ENCODE measurements at regions not wholly inside any gene's neighbourhood (a gene's known extent, or its start where the extent isn't known, plus 50 kb on each side); places are given as distances from the start of the nearest gene placed in this dataset.
"Not testable (repeated sequence)": the region's sequence is repeated elsewhere in the genome, so short reads cannot be mapped to it uniquely, and the experiment has no call there.

- H3K36me3 ChIP-seq (ENCODE audit: control insufficient read depth in 2 of 4, insufficient read depth in 4 of 4, low read length in 3 of 4); H4K20me1 ChIP-seq (replicated peaks in 1 of 2; ENCODE audit: control insufficient read depth in 1 of 2, insufficient read depth in 2 of 2, low read length in 2 of 2); H3K4me1 ChIP-seq (replicated peaks in 1 of 4; ENCODE audit: control insufficient read depth in 3 of 4, insufficient read depth in 4 of 4, low read length in 3 of 4); CTCF ChIA-PET (ENCODE audit: partially characterized antibody); H3K23me2 ChIP-seq (ENCODE audit: low read depth, low read length); H3K27me3 ChIP-seq (replicated peaks in 1 of 4; ENCODE audit: control insufficient read depth in 3 of 4, extremely low read depth in 1 of 4, insufficient read depth in 3 of 4, low read length in 3 of 4); H4K8ac ChIP-seq (ENCODE audit: extremely low read depth, insufficient read depth, low read length); H2BK15ac ChIP-seq (ENCODE audit: low read length); H3K23ac ChIP-seq (ENCODE audit: insufficient read length); POLR2A ChIA-PET (ENCODE audit: partially characterized antibody); FAIRE-seq; H3K4ac ChIP-seq (replicated peaks; ENCODE audit: insufficient read length, low read depth, low read length); H3K79me2 ChIP-seq (ENCODE audit: control insufficient read depth in 1 of 2, insufficient read depth in 2 of 2, low read length in 2 of 2); H3K9me3 ChIP-seq (ENCODE audit: insufficient read depth in 2 of 2, low read depth in 1 of 2, low read length in 1 of 2); H3K27ac ChIP-seq (ENCODE audit: low read depth, low read length); H3K9ac ChIP-seq (replicated peaks in 1 of 4; ENCODE audit: extremely low read depth in 1 of 4, low read depth in 3 of 4, low read length in 3 of 4); H3K79me1 ChIP-seq (ENCODE audit: low read depth, low read length); H2AK5ac ChIP-seq (ENCODE audit: low read depth, low read length); H2AFZ ChIP-seq (ENCODE audit: low read length); H4K5ac ChIP-seq (ENCODE audit: insufficient read length, low read depth, low read length); H4K91ac ChIP-seq (replicated peaks; ENCODE audit: insufficient read length, low read length); H3K14ac ChIP-seq (ENCODE audit: insufficient read length); H3K56ac ChIP-seq (replicated peaks; ENCODE audit: insufficient read length, low read depth, low read length): not testable (repeated sequence)
- peak overlapping the region; percentile 52 to 77 for H3K4me2 ChIP-seq (ENCODE audit: insufficient read depth in 1 of 2, low read depth in 2 of 2, low read length in 2 of 2)
- DNase-seq (ENCODE audit: low read depth in 1 of 2, low spot score in 2 of 2), result peak in 1 of 2 experiments; percentile 58
- H2BK5ac ChIP-seq (ENCODE audit: low read depth, low read length), result peak overlapping the region; percentile 71; the same call in 1 of the 2 replicates
- peak overlapping the region; percentile 53; the same call in 1 of the 2 replicates for H2BK12ac ChIP-seq (ENCODE audit: low read depth, low read length)
- H3K18ac ChIP-seq (ENCODE audit: extremely low read depth, low read length), result peak overlapping the region; percentile 48
- 0 out of 2 replicates have a peak overlapping the region, but pooled peaks have one; percentile 72 for H2BK20ac ChIP-seq (ENCODE audit: low read length)
- peak overlapping the region; percentile 3 for H2BK120ac ChIP-seq (replicated peaks; ENCODE audit: low read depth, low read length)
- H3K4me3 ChIP-seq (ENCODE audit: extremely low read depth in 1 of 4, insufficient read depth in 2 of 4, low read depth in 3 of 4, low read length in 4 of 4), result peak overlapping the region in 3 of 4 experiments; percentile 2 to 49 (median 19); a peak in 5 of 8 replicates
- WGBS, 2 experiments (ENCODE audit: extremely low coverage in 1 of 2, insufficient coverage in 1 of 2, insufficient read length in 1 of 2, insufficient replicate concordance in 2 of 2, low coverage in 1 of 2, low lambda C conversion rate in 2 of 2, missing lambda C conversion rate in 1 of 2), result 4% methylated on average over 2 of the region's 2 CpGs; no CpG with 5 or more reads in 1 of the 2 experiments
These were observed 175.3 kb downstream of the SPATA31A6 start for GRCh38 chr9:42358626-42359247.
